HepG2 (cell line): ENCODE measurements at regions not wholly inside any gene's neighbourhood (a gene's known extent, or its start where the extent isn't known, plus 50 kb on each side); places are given as distances from the start of the nearest gene placed in this dataset.
A peak's percentile ranks its signal among the peaks of the same experiment; 100 is the strongest.

Source experiments
- BCL6 ChIP-seq: IDR thresholded peaks from 2 replicates; pipeline ENCODE4 v1.6.1; 2016; ENCODE audit warnings: missing genetic modification reagents, missing compliant biosample characterization
- BORCS8-MEF2B ChIP-seq: sonication (generic); formaldehyde crosslinking; IDR thresholded peaks from 2 replicates; pipeline ENCODE4 v1.8.0; 2022; ENCODE audit warnings: mild to moderate bottlenecking, missing genetic modification reagents
- E2F1 ChIP-seq: sonication (generic); formaldehyde crosslinking; IDR thresholded peaks from 2 replicates; pipeline ENCODE4 v1.5.0; 2020; ENCODE audit warnings: missing genetic modification reagents
- FOSL2 ChIP-seq: sonication (generic); formaldehyde crosslinking; IDR thresholded peaks from 2 replicates; pipeline ENCODE4 v1.4.0; 2020; ENCODE audit warnings: missing genetic modification reagents
- FOXP1 ChIP-seq, 2 experiments: fragments of 450-650 bp in 1 of 2; IDR thresholded peaks; 2 replicates each; pipeline ENCODE4 v1.6.1; 2017 to 2018; ENCODE audit warnings: antibody characterized with exemption in 1 of 2
- GFI1 ChIP-seq: sonication (generic); formaldehyde crosslinking; IDR thresholded peaks from 2 replicates; pipeline ENCODE4 v1.5.0; 2020; ENCODE audit warnings: missing genetic modification reagents, mild to moderate bottlenecking, borderline replicate concordance
- KMT2A ChIP-seq: sonication (generic); formaldehyde crosslinking; IDR thresholded peaks from 2 replicates; pipeline ENCODE4 v1.4.0; 2020; ENCODE audit warnings: missing genetic modification reagents
- MAF1 ChIP-seq: sonication (generic); formaldehyde crosslinking; IDR thresholded peaks from 2 replicates; pipeline ENCODE4 v1.5.0; 2020; ENCODE audit warnings: missing genetic modification reagents, borderline replicate concordance
- NCOA2 ChIP-seq: sonication (generic); formaldehyde crosslinking; IDR thresholded peaks from 2 replicates; pipeline ENCODE4 v1.8.0; 2022; ENCODE audit warnings: inconsistent platforms
- SKI ChIP-seq: fragments of 450-650 bp; IDR thresholded peaks from one replicate; pipeline ENCODE4 v1.6.1; 2018; ENCODE audit warnings: mild to moderate bottlenecking; ENCODE audit not compliant: partially characterized antibody
- TAF1 ChIP-seq: sonication (generic); formaldehyde crosslinking; IDR thresholded peaks from 2 replicates; pipeline ENCODE4 v1.4.0; 2020; ENCODE audit warnings: missing genetic modification reagents
- TBX3 ChIP-seq: fragments of 450-650 bp; IDR thresholded peaks from 2 replicates; pipeline ENCODE4 v1.6.1; 2017; ENCODE audit warnings: antibody characterized with exemption, mild to moderate bottlenecking, inconsistent platforms, borderline replicate concordance
- TCF7 ChIP-seq: sonication (generic); IDR thresholded peaks from 2 replicates; pipeline ENCODE4 v1.6.1; 2016; ENCODE audit warnings: antibody characterized with exemption, low read depth
- TFAP4 ChIP-seq: sonication (generic); IDR thresholded peaks from 2 replicates; pipeline ENCODE4 v1.6.1; 2016; ENCODE audit warnings: low read depth, borderline replicate concordance
- U2AF1 ChIP-seq: fragments of 200-400 bp; formaldehyde crosslinking; optimal IDR thresholded peaks from 2 replicates; pipeline ENCODE3; 2017; ENCODE audit warnings: mild to moderate bottlenecking, low read depth, low read length
- YY1 ChIP-seq: IDR thresholded peaks from 2 replicates; pipeline ENCODE4 v1.6.1; 2011; ENCODE audit warnings: low read length, low read depth, moderate library complexity, mild to moderate bottlenecking; ENCODE audit not compliant: insufficient read depth, insufficient replicate concordance
- ZNF549 ChIP-seq: sonication (generic); formaldehyde crosslinking; IDR thresholded peaks from 2 replicates; pipeline ENCODE4 v1.5.0; 2020; ENCODE audit warnings: missing genetic modification reagents
- ZNF589 ChIP-seq: sonication (generic); formaldehyde crosslinking; conservative IDR thresholded peaks from 2 replicates; pipeline ENCODE4 v1.8.0; 2022; ENCODE audit warnings: mild to moderate bottlenecking, moderate library complexity, missing genetic modification reagents
- ZNF780A ChIP-seq: sonication (generic); formaldehyde crosslinking; IDR thresholded peaks from 2 replicates; pipeline ENCODE4 v1.8.0; 2022; ENCODE audit warnings: mild to moderate bottlenecking, missing genetic modification reagents, moderate library complexity
- ZNF782 ChIP-seq: sonication (generic); formaldehyde crosslinking; IDR thresholded peaks from 2 replicates; pipeline ENCODE4 v1.4.0; 2020; ENCODE audit warnings: missing genetic modification reagents, mild to moderate bottlenecking, borderline replicate concordance
- ZNF800 ChIP-seq: sonication (generic); formaldehyde crosslinking; IDR thresholded peaks from 2 replicates; pipeline ENCODE4 v1.4.0; 2020; ENCODE audit warnings: missing genetic modification reagents
- ZNF841 ChIP-seq: sonication (generic); formaldehyde crosslinking; IDR thresholded peaks from 2 replicates; pipeline ENCODE4 v1.8.1; 2023; ENCODE audit warnings: missing genetic modification reagents, borderline replicate concordance
- TF ChIP-seq, protein P1 (sequence below): sonication (generic); formaldehyde crosslinking; IDR thresholded peaks from 2 replicates; pipeline ENCODE4 v1.8.0; 2022; ENCODE audit warnings: missing genetic modification reagents, mild to moderate bottlenecking, borderline replicate concordance
- TF ChIP-seq, protein P2 (sequence below): sonication (generic); formaldehyde crosslinking; IDR thresholded peaks from 2 replicates; pipeline ENCODE4 v1.4.0; 2020; ENCODE audit warnings: missing genetic modification reagents
- TF ChIP-seq, protein P3 (sequence below): sonication (generic); formaldehyde crosslinking; IDR thresholded peaks from 2 replicates; pipeline ENCODE4 v1.4.0; 2020; ENCODE audit warnings: missing genetic modification reagents

DNA sequence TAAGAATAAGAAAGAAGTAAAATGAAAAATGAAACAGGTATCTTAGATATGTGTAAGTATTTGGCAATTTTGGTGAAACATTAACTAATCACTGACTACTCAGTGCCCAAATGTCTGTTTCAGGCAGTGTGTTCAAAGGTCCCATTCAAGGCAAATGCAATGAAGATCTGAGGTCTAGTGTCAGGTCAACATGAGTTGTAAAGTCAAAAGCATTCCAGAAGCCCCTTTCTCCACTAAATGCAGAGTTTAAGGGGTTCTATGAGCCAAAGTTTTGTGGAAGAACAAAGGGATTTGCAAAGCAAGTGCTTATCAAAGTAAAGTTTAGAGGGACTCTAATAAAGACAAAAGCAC lies 71.0 kb upstream of the GPBP1 start (continued):
- TF ChIP-seq YY1 (no peak), FOXP1 (IDR thresholded peaks at IDR 0.05) (no peak), FOXP1 (CRISPR knock-in tag; IDR thresholded peaks at IDR 0.05) (peak; percentile 34; the same call in 1 of the 2 replicates), BCL6 (peak; percentile 26; the same call in 1 of the 2 replicates), FOSL2 (CRISPR knock-in tag) (peak; percentile 19; the same call in 1 of the 2 replicates), KMT2A (CRISPR knock-in tag) (no peak), TFAP4 (no peak), ZNF780A (CRISPR knock-in tag) (no peak), MAF1 (CRISPR knock-in tag) (no peak), ZNF800 (CRISPR knock-in tag) (peak; percentile 27; the same call in 1 of the 2 replicates), E2F1 (no peak), ZNF549 (no peak), TBX3 (no peak), BORCS8-MEF2B (CRISPR knock-in tag) (no peak), U2AF1 (no peak), GFI1 (CRISPR knock-in tag) (0 out of 2 replicates have a peak, but pooled peaks have one; percentile 13), ZNF589 (CRISPR knock-in tag) (no peak), ZNF782 (CRISPR knock-in tag) (no peak), ZNF841 (CRISPR knock-in tag) (no peak), TCF7 (peak; percentile 81), NCOA2 (CRISPR knock-in tag) (peak; percentile 67), SKI (no peak), TAF1 (no peak)
- TF ChIP-seq, protein P1, sequence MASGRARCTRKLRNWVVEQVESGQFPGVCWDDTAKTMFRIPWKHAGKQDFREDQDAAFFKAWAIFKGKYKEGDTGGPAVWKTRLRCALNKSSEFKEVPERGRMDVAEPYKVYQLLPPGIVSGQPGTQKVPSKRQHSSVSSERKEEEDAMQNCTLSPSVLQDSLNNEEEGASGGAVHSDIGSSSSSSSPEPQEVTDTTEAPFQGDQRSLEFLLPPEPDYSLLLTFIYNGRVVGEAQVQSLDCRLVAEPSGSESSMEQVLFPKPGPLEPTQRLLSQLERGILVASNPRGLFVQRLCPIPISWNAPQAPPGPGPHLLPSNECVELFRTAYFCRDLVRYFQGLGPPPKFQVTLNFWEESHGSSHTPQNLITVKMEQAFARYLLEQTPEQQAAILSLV = no peak
- TF ChIP-seq, protein P2, sequence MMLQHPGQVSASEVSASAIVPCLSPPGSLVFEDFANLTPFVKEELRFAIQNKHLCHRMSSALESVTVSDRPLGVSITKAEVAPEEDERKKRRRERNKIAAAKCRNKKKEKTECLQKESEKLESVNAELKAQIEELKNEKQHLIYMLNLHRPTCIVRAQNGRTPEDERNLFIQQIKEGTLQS (CRISPR knock-in tag) = no peak
- TF ChIP-seq, protein P3, sequence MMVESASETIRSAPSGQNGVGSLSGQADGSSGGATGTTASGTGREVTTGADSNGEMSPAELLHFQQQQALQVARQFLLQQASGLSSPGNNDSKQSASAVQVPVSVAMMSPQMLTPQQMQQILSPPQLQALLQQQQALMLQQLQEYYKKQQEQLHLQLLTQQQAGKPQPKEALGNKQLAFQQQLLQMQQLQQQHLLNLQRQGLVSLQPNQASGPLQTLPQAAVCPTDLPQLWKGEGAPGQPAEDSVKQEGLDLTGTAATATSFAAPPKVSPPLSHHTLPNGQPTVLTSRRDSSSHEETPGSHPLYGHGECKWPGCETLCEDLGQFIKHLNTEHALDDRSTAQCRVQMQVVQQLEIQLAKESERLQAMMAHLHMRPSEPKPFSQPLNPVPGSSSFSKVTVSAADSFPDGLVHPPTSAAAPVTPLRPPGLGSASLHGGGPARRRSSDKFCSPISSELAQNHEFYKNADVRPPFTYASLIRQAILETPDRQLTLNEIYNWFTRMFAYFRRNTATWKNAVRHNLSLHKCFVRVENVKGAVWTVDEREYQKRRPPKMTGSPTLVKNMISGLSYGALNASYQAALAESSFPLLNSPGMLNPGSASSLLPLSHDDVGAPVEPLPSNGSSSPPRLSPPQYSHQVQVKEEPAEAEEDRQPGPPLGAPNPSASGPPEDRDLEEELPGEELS (CRISPR knock-in tag) = 0 out of 2 replicates have a peak, but pooled peaks have one; percentile 53
